Erythroblast (primary cell): ENCODE measurements at regions not wholly inside any gene's neighbourhood (a gene's known extent, or its start where the extent isn't known, plus 50 kb on each side); places are given as distances from the start of the nearest gene placed in this dataset.

Source experiments
- GATA1 ChIP-seq: IDR thresholded peaks from 2 replicates; pipeline ENCODE4 v1.6.1; 2011; ENCODE audit warnings: low read depth, mild to moderate bottlenecking, control low read depth, low read length, moderate library complexity
- POLR2A ChIP-seq: IDR thresholded peaks from 2 replicates; pipeline ENCODE4 v1.6.1; 2011; ENCODE audit warnings: mild to moderate bottlenecking, low read length

GRCh38 chr5:107303171-107303968 lies 367.4 kb downstream of the EFNA5 start:
- no peak for TF ChIP-seq POLR2A
- no peak for TF ChIP-seq GATA1
